Transverse colon (tissue), 4 donors: ENCODE measurements at regions not wholly inside any gene's neighbourhood (a gene's known extent, or its start where the extent isn't known, plus 50 kb on each side); places are given as distances from the start of the nearest gene placed in this dataset.

ENCODE experiments used
- POLR2A ChIP-seq: fragments of 450-650 bp; IDR thresholded peaks from one replicate; pipeline ENCODE4 v1.6.1; 2016; ENCODE audit warnings: antibody characterized with exemption, mild to moderate bottlenecking, moderate library complexity
- POLR2AphosphoS5 ChIP-seq, 3 donors: sonication (generic); formaldehyde crosslinking; IDR thresholded peaks; one replicate each; pipeline ENCODE4 v1.6.1; 2016; ENCODE audit warnings: antibody characterized with exemption in 3 of 3
- TF ChIP-seq, protein P1 (sequence below), 5 experiments: fragments of 200-600 bp in 3 of 5; fragments of 450-650 bp in 2 of 5; sonication (generic) in 3 of 5; IDR thresholded peaks; 1 replicate in 2 of 5; 2 replicates in 3 of 5; pipeline ENCODE4 v1.5.1; 2016 to 2017; ENCODE audit warnings: antibody characterized with exemption in 5 of 5, inconsistent platforms in 3 of 5, mild to moderate bottlenecking in 2 of 5, moderate library complexity in 1 of 5

DNA sequence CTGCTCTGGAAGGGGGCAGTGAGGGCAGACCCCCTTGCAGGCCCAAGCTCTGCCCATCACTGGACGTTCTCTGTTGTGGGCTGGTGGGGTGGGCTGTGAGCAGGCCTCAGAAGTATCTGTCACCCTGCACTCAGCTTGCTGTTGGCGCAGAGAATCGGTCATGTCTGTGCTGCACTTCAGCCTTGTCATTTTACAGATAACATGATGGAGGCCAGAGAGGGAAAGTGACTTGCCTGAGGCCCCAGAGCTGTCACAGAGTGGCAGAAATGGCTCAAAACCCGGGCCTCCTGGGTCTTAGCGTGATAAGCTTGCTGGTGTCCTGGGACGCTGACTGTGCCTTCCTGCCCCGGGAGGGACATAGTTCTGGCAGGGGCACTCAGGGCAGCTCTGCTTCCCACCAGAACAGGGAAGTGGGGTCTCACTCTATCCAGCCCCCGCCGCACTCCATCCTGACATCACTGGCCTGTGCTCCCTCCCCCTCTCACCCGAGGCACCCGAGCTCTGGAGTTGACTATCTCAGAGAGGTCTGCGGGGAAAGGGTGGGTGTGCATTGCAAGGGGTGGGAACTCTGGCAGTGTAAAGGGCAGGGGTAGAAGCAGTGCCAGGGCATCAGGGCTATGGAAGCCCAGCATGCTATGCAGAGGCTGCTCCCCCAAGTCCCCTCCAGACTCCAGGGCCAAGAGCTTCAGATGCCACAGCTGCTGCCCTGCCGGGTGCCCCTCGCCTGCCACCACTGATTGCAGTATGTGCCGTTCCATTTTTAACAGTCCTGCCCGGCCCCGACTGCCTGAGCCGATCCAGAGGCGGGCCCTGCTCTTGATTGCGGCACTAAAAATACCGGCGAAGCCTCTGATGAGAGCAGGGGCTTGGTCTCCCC, 50.4 kb upstream of the NECTIN1 start:
- TF ChIP-seq POLR2AphosphoS5 (IDR thresholded peaks at IDR 0.05): no peak
- TF ChIP-seq, protein P1, sequence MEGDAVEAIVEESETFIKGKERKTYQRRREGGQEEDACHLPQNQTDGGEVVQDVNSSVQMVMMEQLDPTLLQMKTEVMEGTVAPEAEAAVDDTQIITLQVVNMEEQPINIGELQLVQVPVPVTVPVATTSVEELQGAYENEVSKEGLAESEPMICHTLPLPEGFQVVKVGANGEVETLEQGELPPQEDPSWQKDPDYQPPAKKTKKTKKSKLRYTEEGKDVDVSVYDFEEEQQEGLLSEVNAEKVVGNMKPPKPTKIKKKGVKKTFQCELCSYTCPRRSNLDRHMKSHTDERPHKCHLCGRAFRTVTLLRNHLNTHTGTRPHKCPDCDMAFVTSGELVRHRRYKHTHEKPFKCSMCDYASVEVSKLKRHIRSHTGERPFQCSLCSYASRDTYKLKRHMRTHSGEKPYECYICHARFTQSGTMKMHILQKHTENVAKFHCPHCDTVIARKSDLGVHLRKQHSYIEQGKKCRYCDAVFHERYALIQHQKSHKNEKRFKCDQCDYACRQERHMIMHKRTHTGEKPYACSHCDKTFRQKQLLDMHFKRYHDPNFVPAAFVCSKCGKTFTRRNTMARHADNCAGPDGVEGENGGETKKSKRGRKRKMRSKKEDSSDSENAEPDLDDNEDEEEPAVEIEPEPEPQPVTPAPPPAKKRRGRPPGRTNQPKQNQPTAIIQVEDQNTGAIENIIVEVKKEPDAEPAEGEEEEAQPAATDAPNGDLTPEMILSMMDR (IDR thresholded peaks at IDR 0.05): no peak
- no peak for TF ChIP-seq POLR2A
